Keratinocyte (primary cell): ENCODE measurements at regions not wholly inside any gene's neighbourhood (a gene's known extent, or its start where the extent isn't known, plus 50 kb on each side); places are given as distances from the start of the nearest gene placed in this dataset.

Experiments used
- CTCF ChIP-seq, 3 experiments: IDR thresholded peaks in 1 of 3; conservative IDR thresholded peaks in 1 of 3; optimal IDR thresholded peaks in 1 of 3; 2 replicates in 2 of 3; 3 replicates in 1 of 3; pipeline versions ENCODE3 to v1.5.1; 2011; ENCODE audit warnings: low read length in 3 of 3, mild to moderate bottlenecking in 3 of 3, moderate library complexity in 2 of 3, control low read depth in 1 of 3, inconsistent platforms in 1 of 3; ENCODE audit not compliant: insufficient read depth in 2 of 3; ENCODE audit errors: extremely low read depth in 1 of 3
- EZH2 ChIP-seq: IDR thresholded peaks from one replicate; pipeline ENCODE4 v1.6.1; 2012; ENCODE audit warnings: inconsistent platforms, mild to moderate bottlenecking, low read length, moderate library complexity

DNA sequence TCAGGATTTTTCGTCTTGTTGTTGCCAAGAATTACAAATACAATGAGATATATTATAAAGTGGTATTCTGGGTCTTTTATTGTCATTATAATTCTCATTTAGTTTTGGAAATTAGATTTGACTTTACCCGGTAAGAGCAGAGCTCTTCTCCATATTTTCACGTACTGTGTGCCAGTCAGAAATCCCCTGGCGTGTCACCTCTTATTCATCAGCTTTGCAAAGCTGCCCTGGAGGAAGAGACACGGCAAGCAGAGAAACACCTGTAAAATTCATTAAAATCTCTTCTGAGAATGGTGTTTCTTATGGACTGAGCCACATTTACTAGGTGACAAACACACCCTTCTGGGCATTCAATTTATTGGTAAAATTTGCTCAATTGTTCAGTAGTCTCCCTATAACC, 440.4 kb downstream of the HINT1 start:
- TF ChIP-seq CTCF (optimal IDR thresholded peaks at IDR 0.05 in 1 of 3, IDR thresholded peaks at IDR 0.05 in 1 of 3, conservative IDR thresholded peaks at IDR 0.05 in 1 of 3; ENCODE audit: extremely low read depth in 1 of 3, insufficient read depth in 2 of 3, low read length in 3 of 3) (no peak), EZH2 (no peak)
